Colonic mucosa (tissue), 4 donors: ENCODE measurements at regions not wholly inside any gene's neighbourhood (a gene's known extent, or its start where the extent isn't known, plus 50 kb on each side); places are given as distances from the start of the nearest gene placed in this dataset.

ENCODE experiments used
- DNase-seq: peaks from one replicate; pipeline ENCODE4 v3.0.0-alpha.2; 2020
- H3K27ac ChIP-seq: fragments of 200-600 bp; one replicate; pipeline ENCODE4 v1.8.0; 2021
- H3K27me3 ChIP-seq: fragments of 200-600 bp; one replicate; pipeline ENCODE4 v1.8.0; 2021
- H3K36me3 ChIP-seq: fragments of 200-600 bp; one replicate; pipeline ENCODE4 v1.8.0; 2021
- H3K4me1 ChIP-seq: fragments of 200-600 bp; one replicate; pipeline ENCODE4 v1.8.0; 2021; ENCODE audit warnings: mild to moderate bottlenecking
- H3K4me3 ChIP-seq: fragments of 200-600 bp; one replicate; pipeline ENCODE4 v1.8.0; 2021
- H3K9ac ChIP-seq, 2 donors: one replicate each; pipeline ENCODE4 v1.7.0; 2013; ENCODE audit warnings: control low read depth in 2 of 2, low read depth in 2 of 2, low read length in 2 of 2
- H3K9me3 ChIP-seq: fragments of 200-600 bp; one replicate; pipeline ENCODE4 v1.8.0; 2021
- CTCF ChIP-seq: fragments of 200-600 bp; IDR thresholded peaks from one replicate; pipeline ENCODE4 v1.8.0; 2022; ENCODE audit warnings: antibody characterized with exemption, mild to moderate bottlenecking
- intact Hi-C: fragments of 100-400 bp; cut with DNase I; formaldehyde crosslinking; loops from one replicate; pipeline ENCODE4 v1.14.1; 2022
- donor health status: healthy.
- donor health status: DM: no; HTN: no; CAD: no.
- donor health status: DM: no; HTN: no; CAD: no.

GRCh38 chr6:152874846-152875568 lies 107.8 kb downstream of the FBXO5 start:
- Histone ChIP-seq H3K4me1 (no peaks in the 10 kb centered on the region), H3K9ac (no peak overlapping the region), H3K9me3 (no peaks in the 10 kb centered on the region), H3K27ac (no peak overlapping the region), H3K27me3 (no peaks in the 10 kb centered on the region), H3K36me3 (no peaks in the 10 kb centered on the region), H3K4me3 (no peak overlapping the region)
- intact Hi-C loops: no loop called here
- DNase-seq: no peak
- TF ChIP-seq CTCF: no peak

- Histone ChIP-seq H3K4me1 (no peaks in the 10 kb centered on the region), H3K9me3 (no peaks in the 10 kb centered on the region), H3K9ac (no peak overlapping the region), H3K4me3 (no peak overlapping the region), H3K36me3 (no peaks in the 10 kb centered on the region), H3K27me3 (no peaks in the 10 kb centered on the region), H3K27ac (no peak overlapping the region)
- no peak for DNase-seq
- intact Hi-C loops: no loop called here
- TF ChIP-seq CTCF: no peak
These were observed 103.2 kb downstream of the FBXO5 start for GRCh38 chr6:152879681-152880080.

GRCh38 chr6:152893187-152893586 lies 89.7 kb downstream of the FBXO5 start:
- Histone ChIP-seq H3K27me3 (no peaks in the 10 kb centered on the region), H3K9me3 (no peaks in the 10 kb centered on the region), H3K9ac (no peak overlapping the region), H3K4me3 (no peak overlapping the region), H3K27ac (no peak overlapping the region), H3K4me1 (no peaks in the 10 kb centered on the region), H3K36me3 (no peaks in the 10 kb centered on the region)
- no peak for TF ChIP-seq CTCF
- intact Hi-C loops: no loop called here
- DNase-seq: no peak

- H3K9me3 ChIP-seq: no peaks in the 10 kb centered on the region
- TF ChIP-seq CTCF: no peak
- H3K4me3 ChIP-seq: no peak overlapping the region
- no peaks in the 10 kb centered on the region for H3K4me1 ChIP-seq
- no peak overlapping the region for H3K9ac ChIP-seq
- no peaks in the 10 kb centered on the region for H3K36me3 ChIP-seq
- intact Hi-C loops: no loop called here
- H3K27me3 ChIP-seq: no peaks in the 10 kb centered on the region
- DNase-seq: no peak
- no peak overlapping the region for H3K27ac ChIP-seq
These were observed 85.9 kb downstream of the FBXO5 start for GRCh38 chr6:152896923-152897322.

GRCh38 chr6:152897807-152898399 lies 84.9 kb downstream of the FBXO5 start:
- Histone ChIP-seq H3K36me3 (no peaks in the 10 kb centered on the region), H3K9me3 (no peaks in the 10 kb centered on the region), H3K4me3 (no peak overlapping the region), H3K9ac (no peak overlapping the region), H3K27ac (no peak overlapping the region), H3K27me3 (no peaks in the 10 kb centered on the region), H3K4me1 (no peaks in the 10 kb centered on the region)
- TF ChIP-seq CTCF: peak; percentile 84
- intact Hi-C loops: no loop called here
- peak; percentile 70 for DNase-seq
